ENCODE measurements at regions not wholly inside any gene's neighbourhood (a gene's known extent, or its start where the extent isn't known, plus 50 kb on each side); places are given as distances from the start of the nearest gene placed in this dataset.

- TF ChIP-seq, protein P1, sequence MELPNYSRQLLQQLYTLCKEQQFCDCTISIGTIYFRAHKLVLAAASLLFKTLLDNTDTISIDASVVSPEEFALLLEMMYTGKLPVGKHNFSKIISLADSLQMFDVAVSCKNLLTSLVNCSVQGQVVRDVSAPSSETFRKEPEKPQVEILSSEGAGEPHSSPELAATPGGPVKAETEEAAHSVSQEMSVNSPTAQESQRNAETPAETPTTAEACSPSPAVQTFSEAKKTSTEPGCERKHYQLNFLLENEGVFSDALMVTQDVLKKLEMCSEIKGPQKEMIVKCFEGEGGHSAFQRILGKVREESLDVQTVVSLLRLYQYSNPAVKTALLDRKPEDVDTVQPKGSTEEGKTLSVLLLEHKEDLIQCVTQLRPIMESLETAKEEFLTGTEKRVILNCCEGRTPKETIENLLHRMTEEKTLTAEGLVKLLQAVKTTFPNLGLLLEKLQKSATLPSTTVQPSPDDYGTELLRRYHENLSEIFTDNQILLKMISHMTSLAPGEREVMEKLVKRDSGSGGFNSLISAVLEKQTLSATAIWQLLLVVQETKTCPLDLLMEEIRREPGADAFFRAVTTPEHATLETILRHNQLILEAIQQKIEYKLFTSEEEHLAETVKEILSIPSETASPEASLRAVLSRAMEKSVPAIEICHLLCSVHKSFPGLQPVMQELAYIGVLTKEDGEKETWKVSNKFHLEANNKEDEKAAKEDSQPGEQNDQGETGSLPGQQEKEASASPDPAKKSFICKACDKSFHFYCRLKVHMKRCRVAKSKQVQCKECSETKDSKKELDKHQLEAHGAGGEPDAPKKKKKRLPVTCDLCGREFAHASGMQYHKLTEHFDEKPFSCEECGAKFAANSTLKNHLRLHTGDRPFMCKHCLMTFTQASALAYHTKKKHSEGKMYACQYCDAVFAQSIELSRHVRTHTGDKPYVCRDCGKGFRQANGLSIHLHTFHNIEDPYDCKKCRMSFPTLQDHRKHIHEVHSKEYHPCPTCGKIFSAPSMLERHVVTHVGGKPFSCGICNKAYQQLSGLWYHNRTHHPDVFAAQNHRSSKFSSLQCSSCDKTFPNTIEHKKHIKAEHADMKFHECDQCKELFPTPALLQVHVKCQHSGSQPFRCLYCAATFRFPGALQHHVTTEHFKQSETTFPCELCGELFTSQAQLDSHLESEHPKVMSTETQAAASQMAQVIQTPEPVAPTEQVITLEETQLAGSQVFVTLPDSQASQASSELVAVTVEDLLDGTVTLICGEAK (IDR thresholded peaks at IDR 0.05), result no peak
- TF ChIP-seq, protein P1 (CRISPR knock-in tag; IDR thresholded peaks at IDR 0.05), result no peak
- TF ChIP-seq ZNF324 (CRISPR knock-in tag; IDR thresholded peaks at IDR 0.05) (no peak), HDAC6 (IDR thresholded peaks at IDR 0.05; ENCODE audit: low read depth, low read length) (no peak), CREBBP (IDR thresholded peaks at IDR 0.05; ENCODE audit: low read depth, low read length) (no peak), ZNF24 (IDR thresholded peaks at IDR 0.05) (no peak), KDM4B (IDR thresholded peaks at IDR 0.05; ENCODE audit: borderline replicate concordance in 2 of 2, low read depth in 1 of 2) (no peak), PHTF2 (CRISPR knock-in tag; IDR thresholded peaks at IDR 0.05) (no peak), ATF3 (IDR thresholded peaks at IDR 0.05) (no peak), ATF3 (CRISPR knock-in tag; conservative IDR thresholded peaks at IDR 0.05) (no peak)
Measured at GRCh38 chr2:8309131-8309530, 372.7 kb upstream of the ID2 start (continued).

Measured in K562 (cell line).